Keratinocyte (primary cell): ENCODE measurements at regions not wholly inside any gene's neighbourhood (a gene's known extent, or its start where the extent isn't known, plus 50 kb on each side); places are given as distances from the start of the nearest gene placed in this dataset.

ENCODE experiments used
- EZH2 ChIP-seq: IDR thresholded peaks from one replicate; pipeline ENCODE4 v1.6.1; 2012; ENCODE audit warnings: inconsistent platforms, mild to moderate bottlenecking, low read length, moderate library complexity
- TF ChIP-seq, protein P1 (sequence below), 3 experiments: IDR thresholded peaks in 1 of 3; conservative IDR thresholded peaks in 1 of 3; optimal IDR thresholded peaks in 1 of 3; 2 replicates in 2 of 3; 3 replicates in 1 of 3; pipeline versions ENCODE3 to v1.5.1; 2011; ENCODE audit warnings: low read length in 3 of 3, mild to moderate bottlenecking in 3 of 3, moderate library complexity in 2 of 3, control low read depth in 1 of 3, inconsistent platforms in 1 of 3; ENCODE audit not compliant: insufficient read depth in 2 of 3; ENCODE audit errors: extremely low read depth in 1 of 3

DNA sequence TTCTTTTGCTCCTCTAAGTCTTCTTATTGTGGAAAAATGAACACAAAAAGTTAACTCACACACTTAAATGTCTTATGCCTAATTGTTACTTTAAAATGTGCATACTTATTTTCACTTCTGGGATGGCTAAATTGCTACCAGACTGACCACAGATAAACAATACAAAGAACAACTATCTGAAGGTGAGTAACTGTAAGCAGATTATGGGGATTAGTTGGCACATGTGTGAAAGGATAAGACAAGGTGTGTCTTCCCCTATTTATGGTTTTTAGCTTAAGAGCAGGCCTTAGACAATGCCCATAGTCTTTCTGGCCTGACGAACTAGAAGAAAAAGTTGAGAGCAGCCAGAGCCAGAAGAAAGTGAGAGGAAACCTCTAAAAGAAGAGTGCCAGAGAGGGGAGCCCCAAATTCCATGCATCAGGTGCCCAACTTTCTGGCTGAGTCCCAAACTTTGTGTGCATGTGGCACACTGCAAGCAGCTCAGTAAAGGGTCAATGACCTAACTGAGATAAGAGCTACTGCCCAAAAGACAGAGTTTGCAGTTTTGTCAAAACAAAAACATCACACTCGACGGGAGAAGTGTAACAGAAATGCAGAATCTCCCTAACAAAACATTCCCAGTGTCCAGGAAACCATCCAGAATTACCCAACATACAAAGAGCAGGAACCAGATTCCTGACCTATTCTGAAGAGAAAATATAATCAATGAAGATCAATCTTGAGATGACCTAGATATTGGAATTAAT is 375.4 kb downstream of the KCNRG start:
- TF ChIP-seq, protein P1, sequence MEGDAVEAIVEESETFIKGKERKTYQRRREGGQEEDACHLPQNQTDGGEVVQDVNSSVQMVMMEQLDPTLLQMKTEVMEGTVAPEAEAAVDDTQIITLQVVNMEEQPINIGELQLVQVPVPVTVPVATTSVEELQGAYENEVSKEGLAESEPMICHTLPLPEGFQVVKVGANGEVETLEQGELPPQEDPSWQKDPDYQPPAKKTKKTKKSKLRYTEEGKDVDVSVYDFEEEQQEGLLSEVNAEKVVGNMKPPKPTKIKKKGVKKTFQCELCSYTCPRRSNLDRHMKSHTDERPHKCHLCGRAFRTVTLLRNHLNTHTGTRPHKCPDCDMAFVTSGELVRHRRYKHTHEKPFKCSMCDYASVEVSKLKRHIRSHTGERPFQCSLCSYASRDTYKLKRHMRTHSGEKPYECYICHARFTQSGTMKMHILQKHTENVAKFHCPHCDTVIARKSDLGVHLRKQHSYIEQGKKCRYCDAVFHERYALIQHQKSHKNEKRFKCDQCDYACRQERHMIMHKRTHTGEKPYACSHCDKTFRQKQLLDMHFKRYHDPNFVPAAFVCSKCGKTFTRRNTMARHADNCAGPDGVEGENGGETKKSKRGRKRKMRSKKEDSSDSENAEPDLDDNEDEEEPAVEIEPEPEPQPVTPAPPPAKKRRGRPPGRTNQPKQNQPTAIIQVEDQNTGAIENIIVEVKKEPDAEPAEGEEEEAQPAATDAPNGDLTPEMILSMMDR (optimal IDR thresholded peaks at IDR 0.05 in 1 of 3, IDR thresholded peaks at IDR 0.05 in 1 of 3, conservative IDR thresholded peaks at IDR 0.05 in 1 of 3; ENCODE audit: extremely low read depth in 1 of 3, insufficient read depth in 2 of 3, low read length in 3 of 3), result no peak
- TF ChIP-seq EZH2, result no peak
